ENCODE measurements at regions not wholly inside any gene's neighbourhood (a gene's known extent, or its start where the extent isn't known, plus 50 kb on each side); places are given as distances from the start of the nearest gene placed in this dataset.

- TF ChIP-seq SIN3A (conservative IDR thresholded peaks at IDR 0.05 in 1 of 2, IDR thresholded peaks at IDR 0.05 in 1 of 2; ENCODE audit: low read depth in 1 of 2, low read length in 2 of 2), result no peak
These were observed 498.0 kb downstream of the CCDC85A start (continued) for GRCh38 chr2:56681659-56682396.

Data from H1 (cell line).